ENCODE measurements at regions not wholly inside any gene's neighbourhood (a gene's known extent, or its start where the extent isn't known, plus 50 kb on each side); places are given as distances from the start of the nearest gene placed in this dataset.

DNA sequence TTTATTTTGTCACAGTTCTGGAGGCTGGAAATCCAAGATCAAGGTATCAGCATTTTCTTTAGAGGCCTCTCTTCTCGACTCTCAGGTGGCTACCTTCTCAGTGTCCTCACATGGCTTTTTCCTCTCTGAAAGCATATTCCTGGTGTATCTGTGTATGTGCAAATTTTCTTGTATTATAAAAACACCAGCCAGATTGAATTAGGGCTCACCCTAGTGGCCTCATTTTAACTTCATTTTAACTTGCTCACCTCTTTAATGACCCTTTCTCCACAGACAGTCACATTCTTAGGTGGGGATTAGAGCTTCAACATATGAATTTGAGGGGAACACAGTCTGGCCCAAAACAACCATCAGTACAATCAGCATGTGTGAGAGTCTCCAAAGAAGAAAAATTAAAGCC, 542.4 kb upstream of the FAM241A start:
- Mint-ChIP-seq H3K27ac (no peak overlapping the region), H3K36me3 (ENCODE audit: low read depth) (no peaks in the 10 kb centered on the region), H3K4me1 (no peaks in the 10 kb centered on the region), H3K9me3 (no peaks in the 10 kb centered on the region), H3K4me3 (no peak overlapping the region), H3K27me3 (ENCODE audit: insufficient read depth) (no peaks in the 10 kb centered on the region)
- DNase-seq, result no peak
- Histone ChIP-seq H3K27ac (ENCODE audit: low read depth, low read length) (no peak overlapping the region), H3K9ac (ENCODE audit: extremely low read depth, low read length, poor library complexity, severe bottlenecking) (no peak overlapping the region), H3K4me1 (ENCODE audit: control insufficient read depth, insufficient read depth, low read length) (no peaks in the 10 kb centered on the region), H3K36me3 (ENCODE audit: control insufficient read depth, insufficient read depth, low read length) (no peaks in the 10 kb centered on the region), H3K9me3 (ENCODE audit: control insufficient read depth, low read length) (no peaks in the 10 kb centered on the region), H3K4me3 (ENCODE audit: low read length) (no peak overlapping the region), H3K27me3 (ENCODE audit: control insufficient read depth, insufficient read depth, low read length, poor library complexity, severe bottlenecking) (no peaks in the 10 kb centered on the region)
- 89 to 100% methylated on average over 1 of the region's 1 CpG for WGBS, 2 experiments (ENCODE audit: insufficient coverage in 1 of 2, insufficient read length in 1 of 2)
- TF ChIP-seq, protein P1, sequence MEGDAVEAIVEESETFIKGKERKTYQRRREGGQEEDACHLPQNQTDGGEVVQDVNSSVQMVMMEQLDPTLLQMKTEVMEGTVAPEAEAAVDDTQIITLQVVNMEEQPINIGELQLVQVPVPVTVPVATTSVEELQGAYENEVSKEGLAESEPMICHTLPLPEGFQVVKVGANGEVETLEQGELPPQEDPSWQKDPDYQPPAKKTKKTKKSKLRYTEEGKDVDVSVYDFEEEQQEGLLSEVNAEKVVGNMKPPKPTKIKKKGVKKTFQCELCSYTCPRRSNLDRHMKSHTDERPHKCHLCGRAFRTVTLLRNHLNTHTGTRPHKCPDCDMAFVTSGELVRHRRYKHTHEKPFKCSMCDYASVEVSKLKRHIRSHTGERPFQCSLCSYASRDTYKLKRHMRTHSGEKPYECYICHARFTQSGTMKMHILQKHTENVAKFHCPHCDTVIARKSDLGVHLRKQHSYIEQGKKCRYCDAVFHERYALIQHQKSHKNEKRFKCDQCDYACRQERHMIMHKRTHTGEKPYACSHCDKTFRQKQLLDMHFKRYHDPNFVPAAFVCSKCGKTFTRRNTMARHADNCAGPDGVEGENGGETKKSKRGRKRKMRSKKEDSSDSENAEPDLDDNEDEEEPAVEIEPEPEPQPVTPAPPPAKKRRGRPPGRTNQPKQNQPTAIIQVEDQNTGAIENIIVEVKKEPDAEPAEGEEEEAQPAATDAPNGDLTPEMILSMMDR (conservative IDR thresholded peaks at IDR 0.05), result no peak

DNA sequence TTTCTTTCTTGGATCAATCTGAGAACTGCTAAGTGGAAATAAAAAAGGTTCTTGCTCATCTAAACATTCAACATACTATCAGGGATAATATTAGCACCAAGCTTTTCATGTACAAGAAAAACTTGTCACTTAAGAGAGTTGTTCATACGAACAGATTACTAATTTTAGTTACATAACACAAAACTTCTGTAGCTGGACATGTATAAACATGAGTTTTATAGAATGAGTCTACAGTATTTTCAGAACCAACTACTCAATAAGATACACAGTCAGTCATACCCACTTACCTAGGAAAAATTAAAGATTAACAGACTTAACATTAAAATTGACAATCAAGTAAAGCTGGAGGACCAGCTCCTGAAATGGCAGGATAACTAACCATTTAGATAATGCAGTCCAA, 540.1 kb upstream of the FAM241A start:
- TF ChIP-seq, protein P1 (conservative IDR thresholded peaks at IDR 0.05), result no peak
- Mint-ChIP-seq H3K36me3 (ENCODE audit: low read depth) (no peaks in the 10 kb centered on the region), H3K27ac (no peak overlapping the region), H3K9me3 (no peaks in the 10 kb centered on the region), H3K27me3 (ENCODE audit: insufficient read depth) (no peaks in the 10 kb centered on the region), H3K4me3 (no peak overlapping the region), H3K4me1 (no peaks in the 10 kb centered on the region)
- no peak overlapping the region for H3K9ac ChIP-seq (ENCODE audit: extremely low read depth, low read length, poor library complexity, severe bottlenecking)
- H3K4me3 ChIP-seq (ENCODE audit: low read length), result no peak overlapping the region
- no peaks in the 10 kb centered on the region for H3K4me1 ChIP-seq (ENCODE audit: control insufficient read depth, insufficient read depth, low read length)
- no peaks in the 10 kb centered on the region for H3K36me3 ChIP-seq (ENCODE audit: control insufficient read depth, insufficient read depth, low read length)
- H3K27ac ChIP-seq (ENCODE audit: low read depth, low read length), result no peak overlapping the region
- no peaks in the 10 kb centered on the region for H3K9me3 ChIP-seq (ENCODE audit: control insufficient read depth, low read length)
- 100% methylated on average over 1 of the region's 1 CpG; no CpG with 5 or more reads in 1 of the 2 experiments for WGBS, 2 experiments (ENCODE audit: insufficient coverage in 1 of 2, insufficient read length in 1 of 2)
- DNase-seq, result no peak
- H3K27me3 ChIP-seq (ENCODE audit: control insufficient read depth, insufficient read depth, low read length, poor library complexity, severe bottlenecking), result no peaks in the 10 kb centered on the region

DNA sequence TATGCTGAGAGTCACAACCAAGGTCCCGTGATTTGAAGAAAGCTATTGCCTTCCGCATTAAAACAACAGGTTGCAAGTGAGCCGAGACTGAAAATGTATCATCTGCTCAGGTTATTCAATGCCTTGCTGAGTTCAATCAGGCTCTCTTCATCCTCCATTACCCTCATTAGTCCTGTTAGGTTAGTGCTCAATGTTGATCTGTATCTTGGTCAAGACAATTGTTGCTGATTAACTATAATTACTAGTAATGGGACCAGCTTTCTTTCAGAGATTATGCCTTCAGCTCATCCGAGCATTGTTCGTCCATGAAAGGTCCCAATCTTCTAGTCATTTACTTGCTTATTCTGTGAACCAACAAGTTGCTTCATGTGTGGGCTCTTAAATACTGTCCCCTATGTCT, 534.6 kb upstream of the FAM241A start:
- peak overlapping the region; percentile 31 for H3K4me3 ChIP-seq (ENCODE audit: low read length)
- no peak overlapping the region for H3K27ac Mint-ChIP-seq
- no peaks in the 10 kb centered on the region for H3K36me3 ChIP-seq (ENCODE audit: control insufficient read depth, insufficient read depth, low read length)
- H3K27me3 Mint-ChIP-seq (ENCODE audit: insufficient read depth), result no peaks in the 10 kb centered on the region
- no peak overlapping the region for H3K4me3 Mint-ChIP-seq
- H3K27me3 ChIP-seq (ENCODE audit: control insufficient read depth, insufficient read depth, low read length, poor library complexity, severe bottlenecking), result no peaks in the 10 kb centered on the region
- TF ChIP-seq, protein P1 (conservative IDR thresholded peaks at IDR 0.05), result no peak
- H3K9me3 Mint-ChIP-seq, result no peaks in the 10 kb centered on the region
- peaks cover 12% of the 10 kb centered on the region for H3K4me1 Mint-ChIP-seq
- no peak for DNase-seq
- H3K9ac ChIP-seq (ENCODE audit: extremely low read depth, low read length, poor library complexity, severe bottlenecking), result no peak overlapping the region
- H3K4me1 ChIP-seq (ENCODE audit: control insufficient read depth, insufficient read depth, low read length), result peaks cover 6% of the 10 kb centered on the region
- H3K27ac ChIP-seq (ENCODE audit: low read depth, low read length), result no peak overlapping the region
- H3K9me3 ChIP-seq (ENCODE audit: control insufficient read depth, low read length), result no peaks in the 10 kb centered on the region
- 75 to 81% methylated on average over 5 of the region's 5 CpGs for WGBS, 2 experiments (ENCODE audit: insufficient coverage in 1 of 2, insufficient read length in 1 of 2)
- H3K36me3 Mint-ChIP-seq (ENCODE audit: low read depth), result no peaks in the 10 kb centered on the region
